ENCODE measurements at regions not wholly inside any gene's neighbourhood (a gene's known extent, or its start where the extent isn't known, plus 50 kb on each side); places are given as distances from the start of the nearest gene placed in this dataset.
"Not testable (repeated sequence)": the region's sequence is repeated elsewhere in the genome, so short reads cannot be mapped to it uniquely, and the experiment has no call there.

DNA sequence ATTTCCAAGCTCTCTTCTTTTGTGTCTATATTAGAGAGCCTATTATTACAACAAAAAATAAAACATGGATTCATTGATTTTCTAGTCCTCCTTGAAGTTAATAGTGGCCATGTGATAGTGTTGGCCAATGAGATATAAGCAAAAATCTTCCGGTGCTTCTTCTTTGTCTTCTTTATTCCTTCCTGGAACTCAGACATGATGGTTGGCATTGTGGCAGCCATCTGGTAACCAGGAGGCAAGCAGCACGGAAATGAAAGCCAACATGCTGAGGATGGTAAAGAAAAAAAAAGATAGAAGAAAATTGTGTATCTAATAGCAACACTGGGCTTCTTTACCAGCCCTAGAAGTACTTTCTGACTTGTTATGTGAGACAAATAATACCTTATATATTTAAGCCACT lies 50.8 kb upstream of the SEL1L start:
- TF ChIP-seq, protein P1, sequence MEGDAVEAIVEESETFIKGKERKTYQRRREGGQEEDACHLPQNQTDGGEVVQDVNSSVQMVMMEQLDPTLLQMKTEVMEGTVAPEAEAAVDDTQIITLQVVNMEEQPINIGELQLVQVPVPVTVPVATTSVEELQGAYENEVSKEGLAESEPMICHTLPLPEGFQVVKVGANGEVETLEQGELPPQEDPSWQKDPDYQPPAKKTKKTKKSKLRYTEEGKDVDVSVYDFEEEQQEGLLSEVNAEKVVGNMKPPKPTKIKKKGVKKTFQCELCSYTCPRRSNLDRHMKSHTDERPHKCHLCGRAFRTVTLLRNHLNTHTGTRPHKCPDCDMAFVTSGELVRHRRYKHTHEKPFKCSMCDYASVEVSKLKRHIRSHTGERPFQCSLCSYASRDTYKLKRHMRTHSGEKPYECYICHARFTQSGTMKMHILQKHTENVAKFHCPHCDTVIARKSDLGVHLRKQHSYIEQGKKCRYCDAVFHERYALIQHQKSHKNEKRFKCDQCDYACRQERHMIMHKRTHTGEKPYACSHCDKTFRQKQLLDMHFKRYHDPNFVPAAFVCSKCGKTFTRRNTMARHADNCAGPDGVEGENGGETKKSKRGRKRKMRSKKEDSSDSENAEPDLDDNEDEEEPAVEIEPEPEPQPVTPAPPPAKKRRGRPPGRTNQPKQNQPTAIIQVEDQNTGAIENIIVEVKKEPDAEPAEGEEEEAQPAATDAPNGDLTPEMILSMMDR (IDR thresholded peaks at IDR 0.05) = no peak
- no peak for TF ChIP-seq ZFX (IDR thresholded peaks at IDR 0.05; ENCODE audit: borderline replicate concordance)
- H3K27ac ChIP-seq = no peak overlapping the region

DNA sequence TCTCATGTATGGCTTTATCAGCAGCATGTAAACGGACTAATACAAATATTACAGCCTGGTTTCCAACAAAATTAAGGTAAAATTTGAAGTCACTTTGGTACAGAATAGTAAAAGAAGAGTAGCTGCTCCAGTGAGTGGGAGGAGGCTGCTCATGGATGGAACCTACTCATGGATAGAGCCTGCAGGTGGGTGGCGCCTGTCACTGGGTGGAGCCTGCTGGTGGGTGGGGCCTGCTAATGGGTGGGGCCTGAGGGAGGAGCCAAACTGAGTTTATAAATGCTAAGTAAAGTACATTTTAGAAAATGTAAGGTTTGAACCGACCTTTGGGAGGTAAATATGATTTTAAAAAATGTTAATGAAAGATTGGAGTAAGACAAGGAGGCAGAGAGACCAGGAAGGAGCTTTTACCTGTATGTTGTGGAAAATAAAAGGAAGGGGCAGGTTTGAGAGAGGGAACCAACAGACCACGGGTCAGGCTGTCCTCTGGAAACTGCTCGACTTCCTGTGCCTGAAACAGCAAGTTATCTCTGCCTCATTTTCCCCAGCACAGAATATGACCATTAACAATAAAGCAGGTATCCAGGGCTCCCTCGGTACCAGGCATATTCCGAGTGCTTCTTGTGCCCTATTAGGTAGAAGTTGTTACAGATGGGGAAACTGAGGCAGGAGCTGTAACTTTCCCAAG lies 55.9 kb upstream of the SEL1L start:
- H3K27ac ChIP-seq = no peak overlapping the region
- TF ChIP-seq, protein P1 (IDR thresholded peaks at IDR 0.05) = no peak
- no peak for TF ChIP-seq ZFX (IDR thresholded peaks at IDR 0.05; ENCODE audit: borderline replicate concordance)

DNA sequence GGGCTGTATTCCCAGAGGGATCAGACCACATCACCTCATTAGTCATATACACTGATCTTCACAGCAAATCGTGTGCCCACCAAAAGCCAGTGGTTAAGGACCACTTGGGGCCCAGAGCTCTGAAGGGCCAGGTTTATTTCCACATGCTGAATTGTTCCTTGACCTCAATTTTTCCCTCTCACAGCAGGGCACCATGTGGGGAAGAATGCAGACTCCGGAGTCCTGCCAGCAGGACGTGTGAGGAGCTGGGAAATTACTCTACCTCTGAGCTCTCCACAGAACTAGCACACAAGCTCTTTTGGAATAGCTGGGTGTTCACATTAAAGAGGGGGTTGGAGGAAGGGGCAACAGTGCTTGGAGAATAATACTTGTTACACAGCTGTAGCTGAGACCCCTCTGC lies 57.6 kb upstream of the SEL1L start:
- TF ChIP-seq ZFX (IDR thresholded peaks at IDR 0.05; ENCODE audit: borderline replicate concordance) = no peak
- TF ChIP-seq, protein P1 (IDR thresholded peaks at IDR 0.05) = no peak

DNA sequence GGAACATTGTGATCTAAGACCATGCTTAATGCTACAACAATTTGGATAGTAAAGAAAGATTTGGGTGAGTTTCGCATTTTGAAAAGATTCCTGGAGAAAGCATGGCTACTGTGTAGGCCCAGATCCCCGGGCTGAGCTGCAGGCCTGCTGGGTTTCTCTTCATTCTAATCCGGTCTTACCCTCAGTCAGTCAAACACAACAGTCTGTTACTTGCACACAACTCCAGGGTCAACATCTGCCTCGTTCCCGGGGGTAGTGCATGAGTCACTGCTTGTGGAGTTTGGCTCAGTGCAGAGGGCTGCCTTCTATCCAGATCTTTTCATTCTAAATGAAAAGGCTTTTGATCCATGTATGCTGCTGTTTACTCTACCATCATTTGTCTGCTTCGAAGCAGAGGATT lies 60.4 kb upstream of the SEL1L start:
- no peak for TF ChIP-seq ZFX (IDR thresholded peaks at IDR 0.05; ENCODE audit: borderline replicate concordance)
- TF ChIP-seq, protein P1 (IDR thresholded peaks at IDR 0.05) = no peak
- H3K27ac ChIP-seq = no peak overlapping the region

More for the DNA sequence above, 57.6 kb upstream of the SEL1L start:
- H3K27ac ChIP-seq = no peak overlapping the region

DNA sequence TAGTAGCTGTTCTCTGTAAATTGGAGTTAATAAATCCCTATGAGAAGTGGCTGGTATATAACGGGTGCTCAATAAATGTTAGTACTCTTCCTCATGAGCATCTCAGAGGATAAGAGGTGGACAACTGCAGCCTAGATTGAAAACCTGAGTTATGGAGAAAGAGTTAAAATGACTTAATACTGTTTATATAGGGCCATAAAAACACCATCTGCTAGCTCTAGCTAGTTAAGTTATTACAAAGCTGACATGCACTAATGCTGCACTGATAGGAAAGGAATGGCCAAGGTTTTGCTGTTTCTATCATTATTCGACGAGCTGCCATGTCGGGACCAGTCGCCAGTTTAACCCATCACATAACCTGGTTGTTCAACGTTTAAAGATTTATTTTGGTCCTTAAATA lies 72.0 kb upstream of the SEL1L start:
- TF ChIP-seq, protein P1 (IDR thresholded peaks at IDR 0.05) = no peak
- no peak for TF ChIP-seq ZFX (IDR thresholded peaks at IDR 0.05; ENCODE audit: borderline replicate concordance)

DNA sequence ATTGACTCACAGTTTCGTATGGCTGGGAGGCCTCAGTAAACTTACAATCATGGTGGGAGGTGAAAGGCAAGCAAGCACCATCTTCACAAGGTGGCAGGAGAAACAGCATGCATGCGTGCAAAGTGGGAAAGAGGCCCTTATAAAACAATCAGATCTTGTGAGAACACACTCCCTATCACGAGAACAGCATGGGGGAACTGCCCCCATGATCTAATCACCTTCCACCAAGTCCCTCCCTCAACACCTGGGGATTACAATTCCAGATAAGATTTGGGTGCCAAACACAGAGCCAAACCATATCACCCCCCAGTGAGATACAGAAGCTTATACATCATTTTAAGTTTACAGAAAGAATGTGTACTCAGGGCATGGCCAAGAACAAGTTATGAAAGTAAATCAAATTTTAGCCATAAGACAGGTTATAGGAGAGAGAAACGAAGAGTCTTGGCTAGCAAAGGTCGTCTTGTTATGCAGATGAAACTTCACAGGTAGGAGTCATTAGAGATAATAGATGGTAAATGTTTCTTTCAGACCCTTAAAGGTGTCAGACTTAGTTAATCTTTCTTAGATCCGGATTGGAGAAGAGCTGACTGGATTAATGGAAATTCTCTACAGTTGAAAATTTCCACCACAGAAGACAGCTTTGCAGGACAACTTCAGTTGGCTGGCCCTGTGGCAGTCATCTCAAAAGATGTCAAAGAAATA lies 79.8 kb upstream of the SEL1L start:
- no peak overlapping the region for H3K27ac ChIP-seq
- TF ChIP-seq, protein P1 (IDR thresholded peaks at IDR 0.05) = no peak
- TF ChIP-seq ZFX (IDR thresholded peaks at IDR 0.05; ENCODE audit: borderline replicate concordance) = no peak

More for the DNA sequence above, 72.0 kb upstream of the SEL1L start:
- no peak overlapping the region for H3K27ac ChIP-seq

DNA sequence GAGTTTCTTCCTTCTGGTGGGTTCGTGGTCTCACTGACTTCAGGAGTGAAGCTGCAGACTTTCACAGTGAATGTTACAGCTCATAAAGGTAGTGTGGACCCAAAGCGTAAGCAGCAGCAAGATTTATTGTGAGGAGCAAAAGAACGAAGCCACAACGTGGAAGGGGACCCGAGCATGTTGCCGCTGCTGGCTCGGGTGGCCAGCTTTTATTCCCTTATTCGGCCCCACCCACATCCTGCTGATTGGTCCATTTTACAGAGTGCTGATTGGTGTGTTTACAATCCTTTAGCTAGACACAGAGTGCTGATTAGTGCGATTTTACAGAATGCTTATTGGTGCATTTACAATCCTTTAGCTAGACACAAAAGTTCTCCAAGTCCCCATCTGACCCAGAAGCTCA lies 80.6 kb upstream of the SEL1L start:
- H3K27ac ChIP-seq = not testable (repeated sequence)

All from 22Rv1 (cell line).